Loucy (cell line): ENCODE measurements at regions not wholly inside any gene's neighbourhood (a gene's known extent, or its start where the extent isn't known, plus 50 kb on each side); places are given as distances from the start of the nearest gene placed in this dataset.
A peak's percentile ranks its signal among the peaks of the same experiment; 100 is the strongest.

Experiments
- H2AFZ ChIP-seq: fragments of 200-600 bp; sonication (generic); 2 replicates; pipeline ENCODE4 v1.6.0; 2016; ENCODE audit warnings: antibody characterized with exemption, mild to moderate bottlenecking, low read length, moderate library complexity
- H3F3A ChIP-seq: fragments of 200-600 bp; 2 replicates; pipeline ENCODE4 v1.6.0; 2016; ENCODE audit warnings: antibody characterized with exemption, low read depth, mild to moderate bottlenecking
- H3K27me3 ChIP-seq: fragments of 200-600 bp; sonication (generic); 2 replicates; pipeline ENCODE4 v1.6.1; 2014; ENCODE audit warnings: low read length, mild to moderate bottlenecking; ENCODE audit not compliant: insufficient read depth, poor library complexity, severe bottlenecking
- H3K36me3 ChIP-seq: fragments of 200-600 bp; sonication (generic); 2 replicates; pipeline ENCODE4 v1.6.1; 2016; ENCODE audit warnings: low read length; ENCODE audit not compliant: insufficient read depth
- H3K4me1 ChIP-seq: fragments of 200-600 bp; sonication (generic); 2 replicates; pipeline ENCODE4 v1.5.1; 2014; ENCODE audit warnings: low read length, mild to moderate bottlenecking; ENCODE audit not compliant: insufficient read depth, poor library complexity, severe bottlenecking
- H3K4me2 ChIP-seq: fragments of 200-600 bp; sonication (generic); 2 replicates; pipeline ENCODE4 v1.6.0; 2014; ENCODE audit warnings: antibody characterized with exemption, low read length, low read depth, mild to moderate bottlenecking; ENCODE audit not compliant: poor library complexity, severe bottlenecking
- H3K4me3 ChIP-seq: fragments of 200-600 bp; sonication (generic); 2 replicates; pipeline ENCODE4 v1.5.1; 2014; ENCODE audit warnings: low read length, mild to moderate bottlenecking, mixed read lengths; ENCODE audit not compliant: poor library complexity, severe bottlenecking
- H3K79me2 ChIP-seq: fragments of 200-600 bp; sonication (generic); 2 replicates; pipeline ENCODE4 v1.6.1; 2014; ENCODE audit warnings: low read length; ENCODE audit not compliant: insufficient read depth
- H3K9ac ChIP-seq: fragments of 200-600 bp; sonication (generic); 2 replicates; pipeline ENCODE4 v1.6.0; 2014; ENCODE audit warnings: mild to moderate bottlenecking, low read depth, low read length, moderate library complexity; ENCODE audit not compliant: poor library complexity, severe bottlenecking
- H3K9me2 ChIP-seq: fragments of 200-600 bp; sonication (generic); replicated peaks from 2 replicates; pipeline ENCODE4 v1.6.1; 2016; ENCODE audit warnings: low read depth, low read length, mixed read lengths
- H3K9me3 ChIP-seq: fragments of 200-600 bp; sonication (generic); 2 replicates; pipeline ENCODE4 v1.6.1; 2014; ENCODE audit warnings: mild to moderate bottlenecking, antibody characterized with exemption, low read length, low read depth; ENCODE audit not compliant: insufficient read depth
- H4K20me1 ChIP-seq: fragments of 200-600 bp; sonication (generic); 2 replicates; pipeline ENCODE4 v1.6.0; 2014; ENCODE audit warnings: antibody characterized with exemption, low read length, mild to moderate bottlenecking; ENCODE audit not compliant: insufficient read depth, poor library complexity, severe bottlenecking
- EZH2phosphoT487 ChIP-seq: fragments of 200-600 bp; IDR thresholded peaks from 2 replicates; pipeline ENCODE4 v1.6.1; 2018; ENCODE audit warnings: antibody characterized with exemption, mild to moderate bottlenecking, moderate library complexity, borderline replicate concordance
- TF ChIP-seq, protein P1 (sequence below): fragments of 200-600 bp; sonication (generic); conservative IDR thresholded peaks from 2 replicates; pipeline ENCODE4 v1.5.1; 2014; ENCODE audit warnings: mild to moderate bottlenecking, antibody characterized with exemption, low read length

DNA sequence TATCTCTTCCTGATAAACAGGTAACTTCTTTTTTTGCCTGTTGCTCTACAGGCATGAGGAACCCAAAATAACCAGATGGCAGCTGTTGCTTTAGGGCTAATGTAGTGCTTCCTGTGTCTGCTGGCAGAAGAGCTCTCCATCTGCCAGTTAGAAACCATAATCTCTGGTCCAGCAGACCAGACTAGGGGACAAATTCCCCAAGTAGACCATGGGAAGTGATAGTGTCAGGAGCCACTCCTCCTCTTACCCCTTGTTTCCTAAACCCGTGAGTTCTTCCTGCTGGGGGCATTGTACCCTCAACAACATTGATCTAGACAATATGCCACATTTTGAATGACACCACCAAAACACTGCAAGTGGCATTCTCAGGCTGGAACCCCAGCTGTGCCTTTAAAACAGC, 135.9 kb downstream of the DLEU7 start:
- Histone ChIP-seq H3K79me2 (no peaks in the 10 kb centered on the region), H3K4me1 (peaks cover 29% of the 10 kb centered on the region), H3K27me3 (no peaks in the 10 kb centered on the region), H3K4me3 (peak overlapping the region; percentile 1), H4K20me1 (no peaks in the 10 kb centered on the region), H3K36me3 (no peaks in the 10 kb centered on the region), H3K4me2 (peak overlapping the region; percentile 40), H3K9ac (peak overlapping the region; percentile 25), H3K9me2 (no peaks in the 10 kb centered on the region), H3K9me3 (no peaks in the 10 kb centered on the region), H2AFZ (no peak overlapping the region), H3F3A (no peaks in the 10 kb centered on the region)
- TF ChIP-seq, protein P1, sequence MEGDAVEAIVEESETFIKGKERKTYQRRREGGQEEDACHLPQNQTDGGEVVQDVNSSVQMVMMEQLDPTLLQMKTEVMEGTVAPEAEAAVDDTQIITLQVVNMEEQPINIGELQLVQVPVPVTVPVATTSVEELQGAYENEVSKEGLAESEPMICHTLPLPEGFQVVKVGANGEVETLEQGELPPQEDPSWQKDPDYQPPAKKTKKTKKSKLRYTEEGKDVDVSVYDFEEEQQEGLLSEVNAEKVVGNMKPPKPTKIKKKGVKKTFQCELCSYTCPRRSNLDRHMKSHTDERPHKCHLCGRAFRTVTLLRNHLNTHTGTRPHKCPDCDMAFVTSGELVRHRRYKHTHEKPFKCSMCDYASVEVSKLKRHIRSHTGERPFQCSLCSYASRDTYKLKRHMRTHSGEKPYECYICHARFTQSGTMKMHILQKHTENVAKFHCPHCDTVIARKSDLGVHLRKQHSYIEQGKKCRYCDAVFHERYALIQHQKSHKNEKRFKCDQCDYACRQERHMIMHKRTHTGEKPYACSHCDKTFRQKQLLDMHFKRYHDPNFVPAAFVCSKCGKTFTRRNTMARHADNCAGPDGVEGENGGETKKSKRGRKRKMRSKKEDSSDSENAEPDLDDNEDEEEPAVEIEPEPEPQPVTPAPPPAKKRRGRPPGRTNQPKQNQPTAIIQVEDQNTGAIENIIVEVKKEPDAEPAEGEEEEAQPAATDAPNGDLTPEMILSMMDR: no peak
- TF ChIP-seq EZH2phosphoT487: no peak

DNA sequence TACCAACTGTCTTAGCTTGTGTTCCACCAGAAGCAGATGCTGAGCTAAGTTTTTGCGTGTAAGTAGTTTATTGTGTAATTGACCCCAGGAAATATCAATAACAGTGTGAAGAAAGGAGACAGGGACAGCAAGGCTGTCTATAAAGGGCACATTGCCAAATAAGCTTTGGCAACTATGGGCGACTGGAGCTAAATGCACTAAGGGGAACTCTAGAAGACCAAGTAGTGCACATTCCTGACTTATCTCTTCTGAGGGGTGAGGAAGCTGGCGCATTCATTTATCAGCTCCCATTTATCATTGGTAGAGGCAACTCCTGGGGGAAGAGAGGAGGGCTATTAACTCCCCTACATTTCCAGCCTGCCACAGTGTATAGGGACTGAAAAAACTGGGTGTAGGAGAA, 135.0 kb downstream of the DLEU7 start:
- TF ChIP-seq, protein P1: no peak
- no peak for TF ChIP-seq EZH2phosphoT487
- H3K4me1 ChIP-seq: peaks cover 37% of the 10 kb centered on the region
- no peaks in the 10 kb centered on the region for H3K79me2 ChIP-seq
- H3K9me3 ChIP-seq: no peaks in the 10 kb centered on the region
- no peaks in the 10 kb centered on the region for H3K9me2 ChIP-seq
- H4K20me1 ChIP-seq: no peaks in the 10 kb centered on the region
- no peak overlapping the region for H2AFZ ChIP-seq
- H3K4me2 ChIP-seq: peak overlapping the region; percentile 40
- H3K36me3 ChIP-seq: no peaks in the 10 kb centered on the region
- H3K9ac ChIP-seq: no peak overlapping the region
- no peak overlapping the region for H3K4me3 ChIP-seq
- peaks cover 2% of the 10 kb centered on the region; the same call in 1 of the 2 replicates for H3F3A ChIP-seq
- no peaks in the 10 kb centered on the region for H3K27me3 ChIP-seq

DNA sequence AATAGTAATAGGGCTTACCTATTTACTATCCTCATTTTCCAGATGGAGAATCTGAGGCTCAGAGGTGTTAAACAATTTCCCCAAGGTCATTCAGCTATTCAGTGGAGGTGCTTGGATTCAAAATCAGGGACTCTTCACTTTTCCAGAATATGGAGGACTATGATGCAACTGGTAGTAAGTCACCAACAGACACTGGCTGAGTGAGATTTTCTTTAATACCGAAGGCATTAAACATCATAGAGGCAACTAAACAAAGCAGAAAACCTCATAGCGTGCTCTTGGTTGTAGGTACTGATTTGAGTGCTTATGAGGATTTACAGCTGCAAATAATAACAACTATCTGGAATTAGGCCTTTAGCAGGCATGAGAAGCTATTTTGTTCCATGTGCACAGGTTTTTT, 134.4 kb downstream of the DLEU7 start:
- H3K36me3 ChIP-seq: no peaks in the 10 kb centered on the region
- no peaks in the 10 kb centered on the region for H4K20me1 ChIP-seq
- no peak overlapping the region for H2AFZ ChIP-seq
- peaks cover 41% of the 10 kb centered on the region for H3K4me1 ChIP-seq
- no peak overlapping the region for H3K4me2 ChIP-seq
- H3K4me3 ChIP-seq: no peak overlapping the region
- no peaks in the 10 kb centered on the region for H3K79me2 ChIP-seq
- H3K27me3 ChIP-seq: no peaks in the 10 kb centered on the region
- no peaks in the 10 kb centered on the region for H3K9me2 ChIP-seq
- peaks cover 4% of the 10 kb centered on the region; the same call in 1 of the 2 replicates for H3F3A ChIP-seq
- no peak overlapping the region for H3K9ac ChIP-seq
- TF ChIP-seq, protein P1: no peak
- TF ChIP-seq EZH2phosphoT487: no peak
- H3K9me3 ChIP-seq: no peaks in the 10 kb centered on the region
